CD4-positive, alpha-beta T cell (primary cell): ENCODE measurements at regions not wholly inside any gene's neighbourhood (a gene's known extent, or its start where the extent isn't known, plus 50 kb on each side); places are given as distances from the start of the nearest gene placed in this dataset.

ENCODE experiments used
- ATAC-seq: fragments of 200-7000 bp; cut with Tn5 transposase; one replicate; pipeline ENCODE4 v1.10.0; 2022; ENCODE audit warnings: mild to moderate bottlenecking; ENCODE audit not compliant: poor library complexity
- CTCF ChIA-PET: fragments of 350-600 bp; sonication (Branson Sonifier 250); formaldehyde crosslinking; loops from one replicate; lab custom pipeline; 2021; ENCODE audit warnings: antibody characterized with exemption, inconsistent platforms; lab: Charles Lee
- POLR2A ChIA-PET: fragments of 350-600 bp; sonication (Branson Sonifier 250); formaldehyde crosslinking; loops from one replicate; lab custom pipeline; 2021; ENCODE audit warnings: antibody characterized with exemption, inconsistent platforms; lab: Charles Lee
- DNase-seq, 14 experiments: peaks; one replicate each; pipeline ENCODE4 v3.0.0-alpha.2; 2013 to 2020; ENCODE audit warnings: mixed read lengths in 2 of 14
- H3K27ac ChIP-seq, 2 donors: one replicate each; pipeline versions ENCODE4 v1.5.1 to v1.7.0; 2013; ENCODE audit warnings: low read length in 2 of 2, low read depth in 1 of 2, mild to moderate bottlenecking in 1 of 2
- H3K27me3 ChIP-seq, 2 experiments: 1 replicate in 1 of 2; 2 replicates in 1 of 2; pipeline versions ENCODE4 v1.6.1 to v1.7.0; 2013; ENCODE audit warnings: low read length in 2 of 2, control low read depth in 1 of 2, mild to moderate bottlenecking in 1 of 2, moderate library complexity in 1 of 2; ENCODE audit not compliant: insufficient read depth in 2 of 2, control insufficient read depth in 1 of 2
- H3K36me3 ChIP-seq: one replicate; pipeline ENCODE4 v1.6.1; 2013; ENCODE audit warnings: low read length, control low read depth; ENCODE audit not compliant: insufficient read depth
- H3K4me1 ChIP-seq: one replicate; pipeline ENCODE4 v1.6.1; 2013; ENCODE audit warnings: low read length, control low read depth; ENCODE audit not compliant: insufficient read depth
- H3K4me3 ChIP-seq: one replicate; pipeline ENCODE4 v1.5.1; 2013; ENCODE audit warnings: mild to moderate bottlenecking, low read length, moderate library complexity
- H3K9me3 ChIP-seq, 2 experiments: 1 replicate in 1 of 2; 2 replicates in 1 of 2; pipeline versions ENCODE4 v1.6.1 to v1.7.0; 2013; ENCODE audit warnings: low read length in 2 of 2, mild to moderate bottlenecking in 2 of 2, control low read depth in 1 of 2, moderate library complexity in 1 of 2; ENCODE audit not compliant: control insufficient read depth in 1 of 2, insufficient read depth in 1 of 2
- H3K27ac Mint-ChIP-seq: one replicate; pipeline ENCODE4 v1.8.0; 2020; ENCODE audit warnings: mixed read lengths
- H3K27me3 Mint-ChIP-seq: one replicate; pipeline ENCODE4 v1.8.0; 2021; ENCODE audit warnings: mixed read lengths
- H3K36me3 Mint-ChIP-seq: one replicate; pipeline ENCODE4 v1.8.0; 2021; ENCODE audit warnings: low read depth, mixed read lengths
- H3K4me1 Mint-ChIP-seq: one replicate; pipeline ENCODE4 v1.8.0; 2021; ENCODE audit warnings: low read depth, mixed read lengths
- H3K4me3 Mint-ChIP-seq: one replicate; pipeline ENCODE4 v1.8.0; 2020; ENCODE audit warnings: mild to moderate bottlenecking, mixed read lengths
- H3K9me3 Mint-ChIP-seq: one replicate; pipeline ENCODE4 v1.8.0; 2020; ENCODE audit warnings: mixed read lengths
- CTCF ChIP-seq: fragments of 200-600 bp; IDR thresholded peaks from one replicate; pipeline ENCODE4 v1.8.0; 2022; ENCODE audit warnings: antibody characterized with exemption, mild to moderate bottlenecking
- intact Hi-C, 2 experiments: fragments of 100-400 bp; cut with DNase I in 1 of 2; cut with micrococcal nuclease in 1 of 2; formaldehyde crosslinking; loops; one replicate each; pipeline versions ENCODE4 v1.15.1 to v1.9.0; 2023 to 2025; cut with DNase I, micrococcal nuclease

DNA sequence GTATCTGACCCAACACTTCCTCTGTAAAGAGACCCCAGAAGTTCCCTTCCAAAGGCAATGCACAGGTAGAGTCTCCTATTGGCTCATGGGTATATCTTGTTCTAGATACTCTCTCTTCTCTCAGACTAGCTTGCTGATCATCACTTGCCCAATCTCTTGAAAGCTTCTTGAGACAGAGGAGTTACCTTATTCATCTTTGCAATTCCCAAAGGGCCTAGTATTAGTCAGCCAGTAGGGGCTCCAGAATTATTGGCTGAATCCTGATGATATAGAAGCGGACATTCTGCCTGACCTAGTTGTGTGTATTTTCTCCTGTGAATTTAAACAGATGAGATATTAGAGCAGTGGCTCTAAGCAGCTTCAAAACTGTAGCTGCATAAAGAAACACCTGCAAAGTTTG, 304.0 kb upstream of the KLF4 start:
- no peak overlapping the region for H3K27ac ChIP-seq
- Mint-ChIP-seq H3K27me3 (no peaks in the 10 kb centered on the region), H3K9me3 (peaks cover 3% of the 10 kb centered on the region), H3K4me1 (no peaks in the 10 kb centered on the region), H3K36me3 (no peaks in the 10 kb centered on the region), H3K27ac (no peak overlapping the region), H3K4me3 (no peak overlapping the region)
- no peak for ATAC-seq
- DNase-seq, result no peak
- H3K9me3 ChIP-seq, result no peaks in the 10 kb centered on the region
- ChIA-PET POLR2A (no interaction called here), CTCF (no interaction called here)
- no peak overlapping the region for H3K4me3 ChIP-seq
- no peaks in the 10 kb centered on the region for H3K36me3 ChIP-seq
- no peaks in the 10 kb centered on the region for H3K4me1 ChIP-seq
- intact Hi-C loops, result no loop called here
- no peak for TF ChIP-seq CTCF
- no peaks in the 10 kb centered on the region for H3K27me3 ChIP-seq

DNA sequence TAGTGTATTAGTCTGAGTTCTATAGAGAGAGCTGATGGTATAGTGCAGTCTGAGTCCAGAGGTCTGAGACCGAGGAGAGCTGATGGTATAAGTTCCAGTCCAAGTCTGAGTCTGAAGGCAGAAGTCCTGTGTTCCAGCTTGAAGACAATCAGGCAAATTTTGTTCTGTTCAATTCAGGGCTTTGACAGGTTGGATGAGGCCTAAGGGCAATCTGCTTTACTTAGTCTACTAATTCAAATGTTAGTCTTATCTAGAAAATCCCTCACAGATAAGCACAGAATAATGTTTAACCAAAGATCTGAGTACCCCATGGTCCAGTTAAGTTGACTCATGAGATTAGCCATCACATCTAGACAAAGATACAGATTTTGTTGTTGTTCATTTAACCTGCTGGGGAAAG, 303.0 kb upstream of the KLF4 start:
- no peaks in the 10 kb centered on the region for H3K27me3 ChIP-seq
- ATAC-seq (no peak), DNase-seq (no peak)
- H3K4me1 Mint-ChIP-seq, result no peaks in the 10 kb centered on the region
- H3K9me3 ChIP-seq, result no peaks in the 10 kb centered on the region
- H3K27me3 Mint-ChIP-seq, result no peaks in the 10 kb centered on the region
- H3K4me1 ChIP-seq, result no peaks in the 10 kb centered on the region
- H3K27ac Mint-ChIP-seq, result no peak overlapping the region
- intact Hi-C loops, result no loop called here
- CTCF ChIA-PET, result no interaction called here
- POLR2A ChIA-PET, result no interaction called here
- TF ChIP-seq CTCF, result no peak
- H3K36me3 ChIP-seq, result no peaks in the 10 kb centered on the region
- H3K36me3 Mint-ChIP-seq, result no peaks in the 10 kb centered on the region
- no peak overlapping the region for H3K27ac ChIP-seq
- no peak overlapping the region for H3K4me3 Mint-ChIP-seq
- no peak overlapping the region for H3K4me3 ChIP-seq
- H3K9me3 Mint-ChIP-seq, result peaks cover 3% of the 10 kb centered on the region

DNA sequence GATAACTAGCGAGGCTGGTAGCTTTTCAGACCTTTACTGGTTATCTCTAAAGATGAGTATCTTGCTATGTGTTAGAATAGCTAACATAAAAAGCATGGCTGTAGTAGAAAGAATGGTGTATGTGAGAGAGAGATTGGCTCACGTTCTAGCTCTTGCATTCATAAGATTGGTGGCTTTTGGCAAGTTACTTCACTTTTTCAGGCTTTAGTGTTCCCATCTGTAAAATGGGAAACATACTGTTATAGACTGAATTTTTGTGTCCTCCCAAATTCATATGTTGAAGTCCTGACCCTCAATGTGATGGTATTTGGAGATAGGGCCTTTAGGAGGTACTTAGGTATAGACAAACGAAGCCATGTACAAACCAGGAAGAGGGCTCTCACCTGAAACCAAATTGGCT, 302.4 kb upstream of the KLF4 start:
- H3K4me3 ChIP-seq, result no peak overlapping the region
- no peak for ATAC-seq
- POLR2A ChIA-PET, result no interaction called here
- Mint-ChIP-seq H3K9me3 (peaks cover 3% of the 10 kb centered on the region), H3K27me3 (no peaks in the 10 kb centered on the region), H3K27ac (no peak overlapping the region), H3K4me3 (no peak overlapping the region), H3K4me1 (no peaks in the 10 kb centered on the region), H3K36me3 (no peaks in the 10 kb centered on the region)
- no peaks in the 10 kb centered on the region for H3K27me3 ChIP-seq
- DNase-seq, result no peak
- CTCF ChIA-PET, result no interaction called here
- H3K27ac ChIP-seq, result no peak overlapping the region
- no peaks in the 10 kb centered on the region for H3K9me3 ChIP-seq
- intact Hi-C loops, result no loop called here
- no peaks in the 10 kb centered on the region for H3K4me1 ChIP-seq
- no peak for TF ChIP-seq CTCF
- H3K36me3 ChIP-seq, result no peaks in the 10 kb centered on the region
